ENCODE measurements at regions not wholly inside any gene's neighbourhood (a gene's known extent, or its start where the extent isn't known, plus 50 kb on each side); places are given as distances from the start of the nearest gene placed in this dataset.

GRCh38 chr6:100186552-100186951 lies 192.5 kb upstream of the MCHR2 start:
- no peak overlapping the region for H3K27ac ChIP-seq
- intact Hi-C loops (cut with DNase I) = no loop called here
- DNase-seq (no peak), ATAC-seq (no peak)
- no peaks in the 10 kb centered on the region for H3K9me3 ChIP-seq
- H3K4me1 ChIP-seq = no peaks in the 10 kb centered on the region
- H3K4me3 ChIP-seq = no peak overlapping the region
- TF ChIP-seq, protein P1, sequence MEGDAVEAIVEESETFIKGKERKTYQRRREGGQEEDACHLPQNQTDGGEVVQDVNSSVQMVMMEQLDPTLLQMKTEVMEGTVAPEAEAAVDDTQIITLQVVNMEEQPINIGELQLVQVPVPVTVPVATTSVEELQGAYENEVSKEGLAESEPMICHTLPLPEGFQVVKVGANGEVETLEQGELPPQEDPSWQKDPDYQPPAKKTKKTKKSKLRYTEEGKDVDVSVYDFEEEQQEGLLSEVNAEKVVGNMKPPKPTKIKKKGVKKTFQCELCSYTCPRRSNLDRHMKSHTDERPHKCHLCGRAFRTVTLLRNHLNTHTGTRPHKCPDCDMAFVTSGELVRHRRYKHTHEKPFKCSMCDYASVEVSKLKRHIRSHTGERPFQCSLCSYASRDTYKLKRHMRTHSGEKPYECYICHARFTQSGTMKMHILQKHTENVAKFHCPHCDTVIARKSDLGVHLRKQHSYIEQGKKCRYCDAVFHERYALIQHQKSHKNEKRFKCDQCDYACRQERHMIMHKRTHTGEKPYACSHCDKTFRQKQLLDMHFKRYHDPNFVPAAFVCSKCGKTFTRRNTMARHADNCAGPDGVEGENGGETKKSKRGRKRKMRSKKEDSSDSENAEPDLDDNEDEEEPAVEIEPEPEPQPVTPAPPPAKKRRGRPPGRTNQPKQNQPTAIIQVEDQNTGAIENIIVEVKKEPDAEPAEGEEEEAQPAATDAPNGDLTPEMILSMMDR (IDR thresholded peaks at IDR 0.05) = no peak
- H3K27me3 ChIP-seq = no peaks in the 10 kb centered on the region
- no peaks in the 10 kb centered on the region for H3K36me3 ChIP-seq
- 67 to 77% (median 72%) methylated on average over 5 of the region's 5 CpGs for WGBS, 4 donors

DNA sequence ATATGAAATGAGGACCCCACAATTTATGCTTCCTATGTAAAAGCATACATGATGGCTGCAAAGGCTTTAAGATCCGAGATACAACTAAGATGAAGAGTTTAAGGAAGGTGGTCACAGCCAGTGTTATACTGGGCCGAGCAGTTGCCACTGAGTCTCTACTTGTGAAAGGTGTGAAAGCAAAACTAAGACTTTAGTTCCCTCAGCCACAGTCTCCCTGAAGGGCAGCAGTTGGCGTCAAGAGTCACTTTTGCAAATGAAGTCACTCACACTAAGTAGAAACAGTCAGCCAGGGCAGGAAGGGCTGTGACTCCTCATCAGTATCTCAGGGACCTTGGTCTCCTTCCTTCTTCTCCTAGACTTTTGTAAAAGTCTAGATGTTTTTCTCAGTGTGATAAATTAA lies 191.6 kb upstream of the MCHR2 start:
- 65 to 73% (median 68%) methylated on average over 3 of the region's 3 CpGs for WGBS, 4 donors
- TF ChIP-seq, protein P1 (IDR thresholded peaks at IDR 0.05) = no peak
- no peak for TF ChIP-seq POLR2A (IDR thresholded peaks at IDR 0.05)
- Histone ChIP-seq H3K27me3 (no peaks in the 10 kb centered on the region), H3K36me3 (no peaks in the 10 kb centered on the region), H3K27ac (no peak overlapping the region), H3K4me3 (no peak overlapping the region), H3K9me3 (no peaks in the 10 kb centered on the region), H3K4me1 (no peaks in the 10 kb centered on the region)
- DNase-seq (no peak), ATAC-seq (no peak)
- intact Hi-C loops (cut with DNase I) = no loop called here

DNA sequence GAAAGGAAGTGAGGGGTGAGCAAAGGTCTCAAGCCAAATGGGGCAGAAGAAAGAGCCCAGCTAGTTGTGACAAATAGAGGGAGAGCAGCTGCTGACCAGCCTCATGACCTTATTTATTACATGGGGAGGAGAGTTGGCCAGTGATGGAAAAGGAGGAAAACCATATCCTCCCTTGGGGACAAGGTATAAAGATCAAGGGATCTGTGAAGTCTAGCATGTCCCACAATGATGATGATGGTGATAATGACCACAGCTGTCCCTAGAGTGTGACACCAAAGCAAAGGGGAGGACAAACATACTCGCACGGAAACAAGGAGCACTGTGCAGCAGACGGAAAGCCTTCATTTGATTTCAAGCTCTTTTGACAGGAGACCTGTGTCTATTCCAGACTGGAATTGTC lies 190.4 kb upstream of the MCHR2 start:
- peak in 1 of 4 donors; percentile 31 for ATAC-seq
- Histone ChIP-seq H3K27ac (no peak overlapping the region), H3K4me3 (no peak overlapping the region), H3K4me1 (no peaks in the 10 kb centered on the region), H3K9me3 (no peaks in the 10 kb centered on the region), H3K27me3 (no peaks in the 10 kb centered on the region), H3K36me3 (no peaks in the 10 kb centered on the region)
- TF ChIP-seq POLR2A (IDR thresholded peaks at IDR 0.05) = no peak
- TF ChIP-seq, protein P1 (IDR thresholded peaks at IDR 0.05) = no peak
- 76 to 80% (median 78%) methylated on average over 3 of the region's 3 CpGs for WGBS, 4 donors
- intact Hi-C loops (cut with DNase I) = no loop called here
- no peak for DNase-seq

DNA sequence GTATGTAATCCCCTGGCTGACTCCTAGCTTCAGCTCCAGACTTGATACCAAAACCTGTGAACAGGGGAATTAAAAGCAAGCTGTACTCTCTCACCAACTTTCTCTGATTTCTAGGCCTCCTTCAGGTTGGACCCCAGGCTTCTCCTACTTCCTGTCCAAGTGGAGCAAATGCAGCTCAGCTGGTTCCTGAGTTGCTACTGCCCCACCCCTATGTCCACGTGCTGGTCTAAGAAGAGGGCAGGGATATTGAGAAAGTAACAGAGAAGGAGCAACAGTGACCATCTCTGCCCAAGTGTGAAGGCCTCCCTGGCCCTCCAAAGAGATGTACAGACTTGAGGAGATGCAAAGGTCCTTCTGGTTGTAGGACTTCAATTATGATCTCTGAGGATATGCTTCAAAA lies 188.3 kb upstream of the MCHR2 start:
- Histone ChIP-seq H3K27me3 (no peaks in the 10 kb centered on the region), H3K9me3 (no peaks in the 10 kb centered on the region), H3K27ac (no peak overlapping the region), H3K4me3 (no peak overlapping the region), H3K4me1 (peaks cover 0 to 5% (median 0%) of the 10 kb centered on the region in 12 donors), H3K36me3 (no peaks in the 10 kb centered on the region)
- intact Hi-C loops (cut with DNase I) = no loop called here
- no peak for DNase-seq
- TF ChIP-seq POLR2A (IDR thresholded peaks at IDR 0.05) = no peak
- TF ChIP-seq, protein P1 (IDR thresholded peaks at IDR 0.05) = no peak
- ATAC-seq = no peak
- 37 to 58% (median 45%) methylated on average over 1 of the region's 1 CpG for WGBS, 4 donors

All from heart left ventricle (tissue), 16 donors.